HL-60 (cell line): ENCODE measurements at regions not wholly inside any gene's neighbourhood (a gene's known extent, or its start where the extent isn't known, plus 50 kb on each side); places are given as distances from the start of the nearest gene placed in this dataset.

ENCODE experiments used
- GABPA ChIP-seq: IDR thresholded peaks from 2 replicates; pipeline ENCODE4 v1.6.1; 2012; ENCODE audit warnings: low read depth
- POLR2AphosphoS5 ChIP-seq: IDR thresholded peaks from 2 replicates; pipeline ENCODE4 v1.6.1; 2012; ENCODE audit warnings: low read depth
- SPI1 ChIP-seq: IDR thresholded peaks from 2 replicates; pipeline ENCODE4 v1.6.1; 2012; ENCODE audit warnings: low read depth, mild to moderate bottlenecking, borderline replicate concordance
- TF ChIP-seq, protein P1 (sequence below): IDR thresholded peaks from one replicate; pipeline ENCODE4 v1.5.1; 2011; ENCODE audit warnings: low read length, control low read depth, inconsistent platforms; ENCODE audit not compliant: insufficient read depth
- TF ChIP-seq, protein P2 (sequence below): IDR thresholded peaks from 2 replicates; pipeline ENCODE4 v1.6.1; 2012; ENCODE audit warnings: low read depth; ENCODE audit not compliant: insufficient replicate concordance

DNA sequence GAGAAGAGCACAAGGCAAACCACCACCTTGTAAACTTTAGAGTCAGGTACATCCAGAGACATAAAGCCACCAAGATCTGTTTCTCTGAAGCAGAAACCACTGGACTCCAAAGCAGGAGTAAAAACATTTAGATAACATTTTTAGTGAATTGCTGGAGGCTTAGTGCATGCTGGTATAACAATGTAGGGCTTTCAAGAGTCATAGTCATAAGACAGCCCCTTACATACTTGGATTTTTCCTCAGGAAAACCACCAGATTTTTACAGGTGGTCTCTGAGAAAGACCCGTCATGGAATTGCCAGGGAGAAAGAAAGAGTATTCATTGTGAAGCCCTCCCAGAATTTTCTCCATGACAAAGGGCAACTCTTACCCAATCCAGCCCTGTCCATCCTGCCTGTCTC, 434.5 kb upstream of the NAALADL2 start:
- TF ChIP-seq, protein P1, sequence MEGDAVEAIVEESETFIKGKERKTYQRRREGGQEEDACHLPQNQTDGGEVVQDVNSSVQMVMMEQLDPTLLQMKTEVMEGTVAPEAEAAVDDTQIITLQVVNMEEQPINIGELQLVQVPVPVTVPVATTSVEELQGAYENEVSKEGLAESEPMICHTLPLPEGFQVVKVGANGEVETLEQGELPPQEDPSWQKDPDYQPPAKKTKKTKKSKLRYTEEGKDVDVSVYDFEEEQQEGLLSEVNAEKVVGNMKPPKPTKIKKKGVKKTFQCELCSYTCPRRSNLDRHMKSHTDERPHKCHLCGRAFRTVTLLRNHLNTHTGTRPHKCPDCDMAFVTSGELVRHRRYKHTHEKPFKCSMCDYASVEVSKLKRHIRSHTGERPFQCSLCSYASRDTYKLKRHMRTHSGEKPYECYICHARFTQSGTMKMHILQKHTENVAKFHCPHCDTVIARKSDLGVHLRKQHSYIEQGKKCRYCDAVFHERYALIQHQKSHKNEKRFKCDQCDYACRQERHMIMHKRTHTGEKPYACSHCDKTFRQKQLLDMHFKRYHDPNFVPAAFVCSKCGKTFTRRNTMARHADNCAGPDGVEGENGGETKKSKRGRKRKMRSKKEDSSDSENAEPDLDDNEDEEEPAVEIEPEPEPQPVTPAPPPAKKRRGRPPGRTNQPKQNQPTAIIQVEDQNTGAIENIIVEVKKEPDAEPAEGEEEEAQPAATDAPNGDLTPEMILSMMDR = no peak
- TF ChIP-seq POLR2AphosphoS5 (no peak), GABPA (no peak), SPI1 (no peak)
- TF ChIP-seq, protein P2, sequence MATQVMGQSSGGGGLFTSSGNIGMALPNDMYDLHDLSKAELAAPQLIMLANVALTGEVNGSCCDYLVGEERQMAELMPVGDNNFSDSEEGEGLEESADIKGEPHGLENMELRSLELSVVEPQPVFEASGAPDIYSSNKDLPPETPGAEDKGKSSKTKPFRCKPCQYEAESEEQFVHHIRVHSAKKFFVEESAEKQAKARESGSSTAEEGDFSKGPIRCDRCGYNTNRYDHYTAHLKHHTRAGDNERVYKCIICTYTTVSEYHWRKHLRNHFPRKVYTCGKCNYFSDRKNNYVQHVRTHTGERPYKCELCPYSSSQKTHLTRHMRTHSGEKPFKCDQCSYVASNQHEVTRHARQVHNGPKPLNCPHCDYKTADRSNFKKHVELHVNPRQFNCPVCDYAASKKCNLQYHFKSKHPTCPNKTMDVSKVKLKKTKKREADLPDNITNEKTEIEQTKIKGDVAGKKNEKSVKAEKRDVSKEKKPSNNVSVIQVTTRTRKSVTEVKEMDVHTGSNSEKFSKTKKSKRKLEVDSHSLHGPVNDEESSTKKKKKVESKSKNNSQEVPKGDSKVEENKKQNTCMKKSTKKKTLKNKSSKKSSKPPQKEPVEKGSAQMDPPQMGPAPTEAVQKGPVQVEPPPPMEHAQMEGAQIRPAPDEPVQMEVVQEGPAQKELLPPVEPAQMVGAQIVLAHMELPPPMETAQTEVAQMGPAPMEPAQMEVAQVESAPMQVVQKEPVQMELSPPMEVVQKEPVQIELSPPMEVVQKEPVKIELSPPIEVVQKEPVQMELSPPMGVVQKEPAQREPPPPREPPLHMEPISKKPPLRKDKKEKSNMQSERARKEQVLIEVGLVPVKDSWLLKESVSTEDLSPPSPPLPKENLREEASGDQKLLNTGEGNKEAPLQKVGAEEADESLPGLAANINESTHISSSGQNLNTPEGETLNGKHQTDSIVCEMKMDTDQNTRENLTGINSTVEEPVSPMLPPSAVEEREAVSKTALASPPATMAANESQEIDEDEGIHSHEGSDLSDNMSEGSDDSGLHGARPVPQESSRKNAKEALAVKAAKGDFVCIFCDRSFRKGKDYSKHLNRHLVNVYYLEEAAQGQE = no peak
